ENCODE measurements at regions not wholly inside any gene's neighbourhood (a gene's known extent, or its start where the extent isn't known, plus 50 kb on each side); places are given as distances from the start of the nearest gene placed in this dataset.

- no peak for TF ChIP-seq CTCF (conservative IDR thresholded peaks at IDR 0.05; ENCODE audit: low read length)
- no peak for TF ChIP-seq EZH2phosphoT487 (IDR thresholded peaks at IDR 0.05; ENCODE audit: borderline replicate concordance, low read depth, low read length)
Observed at GRCh38 chr5:115393239-115393638, 96.8 kb upstream of the CCDC112 start.
